K562 (cell line): ENCODE measurements at regions not wholly inside any gene's neighbourhood (a gene's known extent, or its start where the extent isn't known, plus 50 kb on each side); places are given as distances from the start of the nearest gene placed in this dataset.
A peak's percentile ranks its signal among the peaks of the same experiment; 100 is the strongest.

ENCODE experiments used
- E4F1 ChIP-seq: fragments of 250-450 bp; sonication (Bioruptor Pico); IDR thresholded peaks from 2 replicates; pipeline ENCODE4 v1.5.0; 2021; ENCODE audit warnings: mild to moderate bottlenecking, borderline replicate concordance
- ETS1 ChIP-seq: conservative IDR thresholded peaks from 2 replicates; pipeline ENCODE4 v1.6.1; 2011; ENCODE audit warnings: low read depth, mild to moderate bottlenecking, low read length; ENCODE audit not compliant: control insufficient read depth
- FOXJ3 ChIP-seq: sonication (generic); formaldehyde crosslinking; IDR thresholded peaks from 2 replicates; pipeline ENCODE4 v1.4.0; 2020; ENCODE audit warnings: mild to moderate bottlenecking, missing genetic modification reagents
- IRF9 ChIP-seq: fragments of 450-650 bp; IDR thresholded peaks from 2 replicates; pipeline ENCODE4 v1.6.1; 2016; ENCODE audit warnings: missing biosample characterization, missing genetic modification characterization
- PHTF2 ChIP-seq: fragments of 250-450 bp; sonication (Bioruptor Pico); IDR thresholded peaks from 2 replicates; pipeline ENCODE4 v1.5.0; 2021; ENCODE audit warnings: mild to moderate bottlenecking
- SIX5 ChIP-seq, 2 experiments: IDR thresholded peaks; 2 replicates each; pipeline ENCODE4 v1.6.1; 2011; ENCODE audit warnings: low read length in 2 of 2, borderline replicate concordance in 1 of 2, low read depth in 1 of 2, mild to moderate bottlenecking in 1 of 2, moderate library complexity in 1 of 2; ENCODE audit not compliant: insufficient read depth in 1 of 2
- SMARCE1 ChIP-seq: fragments of 450-650 bp; IDR thresholded peaks from 2 replicates; pipeline ENCODE4 v1.7.1; 2016; ENCODE audit warnings: mild to moderate bottlenecking
- SMC3 ChIP-seq: conservative IDR thresholded peaks from 2 replicates; pipeline ENCODE4 v1.6.1; 2011; ENCODE audit warnings: low read depth, low read length, improper control_type of control experiment; ENCODE audit not compliant: insufficient read depth
- SRSF7 ChIP-seq: fragments of 200-400 bp; formaldehyde crosslinking; optimal IDR thresholded peaks from 2 replicates; pipeline ENCODE3; 2017; ENCODE audit warnings: mild to moderate bottlenecking, low read depth, low read length
- TCFL5 ChIP-seq: fragments of 250-450 bp; sonication (Bioruptor Pico); conservative IDR thresholded peaks from 2 replicates; pipeline ENCODE4 v1.6.1; 2021; ENCODE audit warnings: mild to moderate bottlenecking, moderate library complexity, matching md5 sums
- TEAD4 ChIP-seq, 2 experiments: sonication (generic) in 1 of 2; formaldehyde crosslinking in 1 of 2; IDR thresholded peaks; 2 replicates each; pipeline versions ENCODE4 v1.6.1 to v1.8.0; 2012 to 2022; ENCODE audit warnings: borderline replicate concordance in 1 of 2, inconsistent platforms in 1 of 2, low read length in 1 of 2, mild to moderate bottlenecking in 1 of 2, missing genetic modification reagents in 1 of 2
- TOE1 ChIP-seq, 2 experiments: fragments of 450-650 bp in 1 of 2; sonication (generic) in 1 of 2; formaldehyde crosslinking in 1 of 2; IDR thresholded peaks; 2 replicates each; pipeline versions ENCODE4 v1.7.1 to v1.8.0; 2016 to 2022; ENCODE audit warnings: borderline replicate concordance in 2 of 2, mild to moderate bottlenecking in 2 of 2, antibody characterized with exemption in 1 of 2, inconsistent platforms in 1 of 2, low read depth in 1 of 2, missing genetic modification reagents in 1 of 2, moderate library complexity in 1 of 2
- ZBTB34 ChIP-seq: fragments of 250-450 bp; sonication (Bioruptor Pico); IDR thresholded peaks from 2 replicates; pipeline ENCODE4 v1.8.0; 2021; ENCODE audit warnings: mild to moderate bottlenecking, moderate library complexity
- ZNF121 ChIP-seq: sonication (generic); formaldehyde crosslinking; conservative IDR thresholded peaks from 2 replicates; pipeline ENCODE4 v1.8.0; 2022; ENCODE audit warnings: missing genetic modification reagents
- TF ChIP-seq, protein P1 (sequence below): IDR thresholded peaks from 2 replicates; pipeline ENCODE4 v1.6.1; 2014; ENCODE audit warnings: antibody characterized with exemption
- TF ChIP-seq, protein P2 (sequence below): fragments of 250-450 bp; sonication (Bioruptor Pico); IDR thresholded peaks from 2 replicates; pipeline ENCODE4 v1.6.1; 2021; ENCODE audit warnings: mild to moderate bottlenecking

- TF ChIP-seq IRF9 (tag) (no peak), ZBTB34 (CRISPR knock-in tag) (no peak), PHTF2 (CRISPR knock-in tag) (no peak), TOE1 (IDR thresholded peaks at IDR 0.05; ENCODE audit: borderline replicate concordance) (no peak), TOE1 (CRISPR knock-in tag; IDR thresholded peaks at IDR 0.05; ENCODE audit: borderline replicate concordance, low read depth) (no peak), SMARCE1 (no peak), E4F1 (no peak), ZNF121 (no peak), SRSF7 (no peak), SIX5 (IDR thresholded peaks at IDR 0.05; ENCODE audit: borderline replicate concordance in 1 of 2, insufficient read depth in 1 of 2, low read depth in 1 of 2, low read length in 2 of 2) (no peak), FOXJ3 (CRISPR knock-in tag) (no peak), SMC3 (no peak), TCFL5 (CRISPR knock-in tag) (no peak), ETS1 (peak; percentile 91), TEAD4 (IDR thresholded peaks at IDR 0.05; ENCODE audit: low read length) (peak; percentile 87), TEAD4 (CRISPR knock-in tag; IDR thresholded peaks at IDR 0.05; ENCODE audit: borderline replicate concordance) (no peak)
- TF ChIP-seq, protein P1, sequence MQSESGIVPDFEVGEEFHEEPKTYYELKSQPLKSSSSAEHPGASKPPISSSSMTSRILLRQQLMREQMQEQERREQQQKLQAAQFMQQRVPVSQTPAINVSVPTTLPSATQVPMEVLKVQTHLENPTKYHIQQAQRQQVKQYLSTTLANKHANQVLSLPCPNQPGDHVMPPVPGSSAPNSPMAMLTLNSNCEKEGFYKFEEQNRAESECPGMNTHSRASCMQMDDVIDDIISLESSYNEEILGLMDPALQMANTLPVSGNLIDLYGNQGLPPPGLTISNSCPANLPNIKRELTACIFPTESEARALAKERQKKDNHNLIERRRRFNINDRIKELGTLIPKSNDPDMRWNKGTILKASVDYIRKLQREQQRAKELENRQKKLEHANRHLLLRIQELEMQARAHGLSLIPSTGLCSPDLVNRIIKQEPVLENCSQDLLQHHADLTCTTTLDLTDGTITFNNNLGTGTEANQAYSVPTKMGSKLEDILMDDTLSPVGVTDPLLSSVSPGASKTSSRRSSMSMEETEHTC: 0 out of 2 replicates have a peak, but pooled peaks have one; percentile 8
- TF ChIP-seq, protein P2, sequence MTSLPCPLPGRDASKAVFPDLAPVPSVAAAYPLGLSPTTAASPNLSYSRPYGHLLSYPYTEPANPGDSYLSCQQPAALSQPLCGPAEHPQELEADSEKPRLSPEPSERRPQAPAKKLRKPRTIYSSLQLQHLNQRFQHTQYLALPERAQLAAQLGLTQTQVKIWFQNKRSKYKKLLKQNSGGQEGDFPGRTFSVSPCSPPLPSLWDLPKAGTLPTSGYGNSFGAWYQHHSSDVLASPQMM (CRISPR knock-in tag): no peak
These were observed 181.0 kb downstream of the TRIM27 start (continued) for GRCh38 chr6:28742668-28743270.
